ENCODE measurements at regions not wholly inside any gene's neighbourhood (a gene's known extent, or its start where the extent isn't known, plus 50 kb on each side); places are given as distances from the start of the nearest gene placed in this dataset.

GRCh38 chr4:58981828-58982227, 1871.6 kb upstream of the IGFBP7 start:
- no peak for TF ChIP-seq CTCF (IDR thresholded peaks at IDR 0.05)
- TF ChIP-seq POLR2A (IDR thresholded peaks at IDR 0.05), result no peak
- no peak for TF ChIP-seq EP300 (IDR thresholded peaks at IDR 0.05)

All from tibial nerve (tissue), 4 donors.